GM23338 (cell line): ENCODE measurements at regions not wholly inside any gene's neighbourhood (a gene's known extent, or its start where the extent isn't known, plus 50 kb on each side); places are given as distances from the start of the nearest gene placed in this dataset.

Experiments
- CTCF ChIP-seq, 2 experiments: fragments of 200-600 bp in 1 of 2; sonication (generic) in 1 of 2; conservative IDR thresholded peaks; 2 replicates each; pipeline versions ENCODE4 v1.5.1 to v1.6.1; 2016 to 2017; ENCODE audit warnings: antibody characterized with exemption in 2 of 2, low read depth in 2 of 2, mild to moderate bottlenecking in 2 of 2, moderate library complexity in 1 of 2
- EZH2 ChIP-seq: fragments of 200-600 bp; sonication (generic); IDR thresholded peaks from one replicate; pipeline ENCODE4 v1.8.0; 2017; ENCODE audit warnings: antibody characterized with exemption, mild to moderate bottlenecking, low read depth; ENCODE audit not compliant: unreplicated experiment
- JUNB ChIP-seq: IDR thresholded peaks from one replicate; pipeline ENCODE4 v1.6.1; 2016; ENCODE audit warnings: antibody characterized with exemption; ENCODE audit not compliant: unreplicated experiment
- POLR2AphosphoS5 ChIP-seq: IDR thresholded peaks from 2 replicates; pipeline ENCODE4 v1.6.1; 2016; ENCODE audit warnings: antibody characterized with exemption, low read depth
- REST ChIP-seq: IDR thresholded peaks from one replicate; pipeline ENCODE4 v1.6.1; 2018; ENCODE audit warnings: antibody characterized with exemption; ENCODE audit not compliant: unreplicated experiment
- STAT1 ChIP-seq: IDR thresholded peaks from one replicate; pipeline ENCODE4 v1.6.1; 2016; ENCODE audit warnings: antibody characterized with exemption; ENCODE audit not compliant: unreplicated experiment
- ZNF114 ChIP-seq: fragments of 250-450 bp; sonication (Bioruptor Pico); IDR thresholded peaks from 2 replicates; pipeline ENCODE4 v1.5.0; 2020; ENCODE audit warnings: mild to moderate bottlenecking, moderate library complexity
- ZNF462 ChIP-seq: fragments of 250-450 bp; sonication (Bioruptor Pico); IDR thresholded peaks from 2 replicates; pipeline ENCODE4 v1.5.0; 2020; ENCODE audit warnings: mild to moderate bottlenecking, moderate library complexity

- TF ChIP-seq ZNF462 (no peak), EZH2 (no peak), ZNF114 (CRISPR knock-in tag) (no peak), JUNB (no peak), POLR2AphosphoS5 (no peak), CTCF (conservative IDR thresholded peaks at IDR 0.05; ENCODE audit: low read depth in 2 of 2) (no peak), STAT1 (no peak), REST (no peak)
These were observed 342.2 kb upstream of the DUSP10 start (continued) for GRCh38 chr1:222084048-222084447.
